IMR-90 (cell line): ENCODE measurements at regions not wholly inside any gene's neighbourhood (a gene's known extent, or its start where the extent isn't known, plus 50 kb on each side); places are given as distances from the start of the nearest gene placed in this dataset.

ENCODE experiments used
- BHLHE40 ChIP-seq: fragments of 150-350 bp; IDR thresholded peaks from 2 replicates; pipeline ENCODE4 v1.6.1; 2016; ENCODE audit warnings: mild to moderate bottlenecking, low read depth, low read length
- MAFK ChIP-seq: IDR thresholded peaks from 2 replicates; pipeline ENCODE4 v1.6.1; 2012; ENCODE audit warnings: low read depth, low read length, improper control_type of control experiment
- POLR2A ChIP-seq: IDR thresholded peaks from 2 replicates; pipeline ENCODE4 v1.6.1; 2012; ENCODE audit warnings: mild to moderate bottlenecking, low read depth, low read length
- TF ChIP-seq, protein P1 (sequence below): conservative IDR thresholded peaks from 2 replicates; pipeline ENCODE4 v1.5.1; 2012; ENCODE audit warnings: mild to moderate bottlenecking, low read depth, low read length, improper control_type of control experiment
- TF ChIP-seq, protein P2 (sequence below): fragments of 150-350 bp; IDR thresholded peaks from 2 replicates; pipeline ENCODE4 v1.6.1; 2017; ENCODE audit warnings: mild to moderate bottlenecking, antibody characterized with exemption, low read length, low read depth

GRCh38 chr6:122102026-122102425 is 297.4 kb upstream of the HSF2 start:
- TF ChIP-seq, protein P1, sequence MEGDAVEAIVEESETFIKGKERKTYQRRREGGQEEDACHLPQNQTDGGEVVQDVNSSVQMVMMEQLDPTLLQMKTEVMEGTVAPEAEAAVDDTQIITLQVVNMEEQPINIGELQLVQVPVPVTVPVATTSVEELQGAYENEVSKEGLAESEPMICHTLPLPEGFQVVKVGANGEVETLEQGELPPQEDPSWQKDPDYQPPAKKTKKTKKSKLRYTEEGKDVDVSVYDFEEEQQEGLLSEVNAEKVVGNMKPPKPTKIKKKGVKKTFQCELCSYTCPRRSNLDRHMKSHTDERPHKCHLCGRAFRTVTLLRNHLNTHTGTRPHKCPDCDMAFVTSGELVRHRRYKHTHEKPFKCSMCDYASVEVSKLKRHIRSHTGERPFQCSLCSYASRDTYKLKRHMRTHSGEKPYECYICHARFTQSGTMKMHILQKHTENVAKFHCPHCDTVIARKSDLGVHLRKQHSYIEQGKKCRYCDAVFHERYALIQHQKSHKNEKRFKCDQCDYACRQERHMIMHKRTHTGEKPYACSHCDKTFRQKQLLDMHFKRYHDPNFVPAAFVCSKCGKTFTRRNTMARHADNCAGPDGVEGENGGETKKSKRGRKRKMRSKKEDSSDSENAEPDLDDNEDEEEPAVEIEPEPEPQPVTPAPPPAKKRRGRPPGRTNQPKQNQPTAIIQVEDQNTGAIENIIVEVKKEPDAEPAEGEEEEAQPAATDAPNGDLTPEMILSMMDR = no peak
- no peak for TF ChIP-seq POLR2A
- no peak for TF ChIP-seq MAFK
- TF ChIP-seq, protein P2, sequence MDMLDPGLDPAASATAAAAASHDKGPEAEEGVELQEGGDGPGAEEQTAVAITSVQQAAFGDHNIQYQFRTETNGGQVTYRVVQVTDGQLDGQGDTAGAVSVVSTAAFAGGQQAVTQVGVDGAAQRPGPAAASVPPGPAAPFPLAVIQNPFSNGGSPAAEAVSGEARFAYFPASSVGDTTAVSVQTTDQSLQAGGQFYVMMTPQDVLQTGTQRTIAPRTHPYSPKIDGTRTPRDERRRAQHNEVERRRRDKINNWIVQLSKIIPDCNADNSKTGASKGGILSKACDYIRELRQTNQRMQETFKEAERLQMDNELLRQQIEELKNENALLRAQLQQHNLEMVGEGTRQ = no peak
- no peak for TF ChIP-seq BHLHE40
